ENCODE measurements at regions not wholly inside any gene's neighbourhood (a gene's known extent, or its start where the extent isn't known, plus 50 kb on each side); places are given as distances from the start of the nearest gene placed in this dataset.
"Not testable (repeated sequence)": the region's sequence is repeated elsewhere in the genome, so short reads cannot be mapped to it uniquely, and the experiment has no call there.

GRCh38 chr6:11889572-11889971 is 111.0 kb upstream of the ADTRP start:
- DNase-seq (ENCODE audit: low spot score): no peak

- no peak for DNase-seq (ENCODE audit: low spot score)
Measured at GRCh38 chr6:11888727-11889126, 110.1 kb upstream of the ADTRP start.

GRCh38 chr6:11885159-11885558 is 106.6 kb upstream of the ADTRP start:
- DNase-seq (ENCODE audit: low spot score): no peak

- not testable (repeated sequence) for DNase-seq (ENCODE audit: low spot score)
Measured at GRCh38 chr6:11883471-11883870, 104.9 kb upstream of the ADTRP start.

GRCh38 chr6:11880156-11880555 is 101.6 kb upstream of the ADTRP start:
- DNase-seq (ENCODE audit: low spot score): not testable (repeated sequence)

DNA sequence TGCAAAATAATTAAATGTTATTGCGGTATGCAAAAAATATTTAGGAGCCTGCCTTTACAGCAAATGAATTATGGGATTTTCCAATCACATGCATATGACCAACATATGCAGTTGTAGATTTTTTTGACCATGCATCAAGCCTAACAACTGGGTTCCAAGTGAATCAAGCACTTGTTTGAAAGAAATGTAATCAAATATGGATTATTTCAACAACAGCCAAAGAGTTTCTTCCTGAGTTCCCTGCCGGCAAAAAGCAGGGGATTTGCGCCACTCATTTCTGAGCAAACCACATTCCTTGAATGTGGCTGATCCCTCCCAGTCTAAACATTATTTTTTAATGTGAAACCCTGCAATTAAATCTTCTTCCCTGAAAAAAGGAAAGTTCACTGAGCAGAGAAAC is 100.1 kb upstream of the ADTRP start:
- no peak for DNase-seq (ENCODE audit: low spot score)

DNA sequence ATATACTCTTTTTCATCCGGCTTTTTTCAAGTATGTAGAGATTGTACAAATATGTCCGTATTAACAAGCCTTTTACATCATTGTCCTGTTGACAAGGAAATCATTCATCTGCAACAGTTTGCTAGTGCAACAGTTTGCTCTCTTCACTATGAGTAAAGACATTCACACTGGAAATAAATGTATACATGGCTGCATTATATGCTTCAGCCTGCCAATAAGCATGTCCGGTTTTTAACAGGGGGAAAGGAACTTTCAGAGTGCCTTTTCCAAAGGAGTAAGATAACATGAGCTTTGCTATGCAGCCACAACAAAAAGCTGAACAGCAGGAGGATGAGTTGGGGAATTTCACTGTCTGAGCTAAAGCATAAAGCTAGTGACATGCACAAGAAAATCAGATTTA is 99.4 kb upstream of the ADTRP start:
- DNase-seq (ENCODE audit: low spot score): no peak

DNA sequence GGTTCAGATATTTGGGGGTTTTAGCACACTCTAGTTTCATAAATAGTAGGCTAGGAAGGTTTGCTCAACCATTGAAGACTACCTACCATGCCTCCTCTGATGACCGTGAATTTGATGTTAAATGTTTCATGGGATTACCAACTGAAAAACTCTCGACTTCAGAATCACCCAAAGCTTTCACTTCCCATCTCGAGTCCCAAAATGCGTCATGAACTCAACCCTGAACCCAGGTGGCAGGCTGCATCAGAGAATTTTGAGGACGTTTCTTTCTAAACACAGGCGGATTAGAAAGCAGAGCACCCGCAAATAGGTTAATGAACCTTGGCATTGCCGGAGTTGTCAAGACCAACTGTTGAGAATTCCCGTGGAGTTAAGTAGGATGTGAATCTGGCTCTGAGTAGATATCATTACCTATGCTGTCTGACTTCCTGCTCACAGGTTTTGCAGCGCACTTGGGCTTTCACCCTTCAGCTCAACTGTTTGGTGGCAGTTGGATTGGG is 98.4 kb upstream of the ADTRP start:
- DNase-seq (ENCODE audit: low spot score): no peak

- DNase-seq (ENCODE audit: low spot score): no peak
Measured at GRCh38 chr6:11875325-11876109, 96.9 kb upstream of the ADTRP start.

DNA sequence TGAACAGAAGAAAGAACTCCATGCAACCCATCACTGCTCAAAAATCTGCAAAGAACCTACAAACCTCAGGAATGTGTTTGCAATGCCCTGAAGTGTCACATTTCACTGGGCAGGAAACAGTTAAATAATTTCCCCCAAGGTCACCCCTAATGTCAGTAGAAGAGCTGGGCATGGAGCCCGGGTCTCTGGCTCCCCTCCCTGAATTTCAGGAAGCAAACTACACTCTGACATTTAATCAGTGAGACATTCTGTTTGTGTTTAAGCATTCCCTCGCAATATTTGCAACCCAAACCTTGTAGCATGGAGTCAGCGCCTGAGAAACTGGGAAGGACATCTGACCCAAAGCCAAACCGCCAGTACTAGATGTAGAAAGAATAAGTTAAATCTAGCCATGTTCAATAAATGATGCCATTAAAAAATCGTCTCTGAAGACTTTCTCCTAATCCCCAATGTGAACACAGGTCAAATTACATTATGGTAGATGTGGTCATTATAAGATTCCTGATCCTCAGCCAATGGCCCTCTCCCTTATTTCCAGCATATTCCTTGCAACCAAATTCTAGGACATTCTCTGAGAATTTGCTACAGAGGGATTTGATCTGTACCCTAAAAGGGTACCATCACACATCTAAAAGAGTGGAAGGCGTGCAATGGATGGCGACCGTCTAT is 91.2 kb upstream of the ADTRP start:
- DNase-seq (ENCODE audit: low spot score): no peak

DNA sequence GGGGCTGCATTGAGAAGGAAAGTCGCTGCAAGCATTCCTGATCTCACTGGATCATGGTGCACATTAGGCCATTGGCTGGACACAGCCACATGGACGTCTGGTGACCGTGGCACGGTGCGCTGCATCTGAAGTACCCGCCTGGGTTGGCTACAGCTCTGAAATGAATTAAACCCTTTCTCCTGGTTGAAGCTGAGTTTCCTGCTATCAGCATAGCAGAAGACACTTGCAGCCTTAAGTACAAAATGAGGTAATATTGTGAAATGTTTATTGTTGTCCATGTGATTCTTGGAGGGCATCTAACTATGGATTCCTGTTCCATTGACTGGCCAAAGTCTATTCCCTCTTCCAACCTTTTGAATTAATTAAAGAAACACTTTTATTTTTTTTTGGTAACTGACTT is 89.8 kb upstream of the ADTRP start:
- DNase-seq (ENCODE audit: low spot score): no peak

DNA sequence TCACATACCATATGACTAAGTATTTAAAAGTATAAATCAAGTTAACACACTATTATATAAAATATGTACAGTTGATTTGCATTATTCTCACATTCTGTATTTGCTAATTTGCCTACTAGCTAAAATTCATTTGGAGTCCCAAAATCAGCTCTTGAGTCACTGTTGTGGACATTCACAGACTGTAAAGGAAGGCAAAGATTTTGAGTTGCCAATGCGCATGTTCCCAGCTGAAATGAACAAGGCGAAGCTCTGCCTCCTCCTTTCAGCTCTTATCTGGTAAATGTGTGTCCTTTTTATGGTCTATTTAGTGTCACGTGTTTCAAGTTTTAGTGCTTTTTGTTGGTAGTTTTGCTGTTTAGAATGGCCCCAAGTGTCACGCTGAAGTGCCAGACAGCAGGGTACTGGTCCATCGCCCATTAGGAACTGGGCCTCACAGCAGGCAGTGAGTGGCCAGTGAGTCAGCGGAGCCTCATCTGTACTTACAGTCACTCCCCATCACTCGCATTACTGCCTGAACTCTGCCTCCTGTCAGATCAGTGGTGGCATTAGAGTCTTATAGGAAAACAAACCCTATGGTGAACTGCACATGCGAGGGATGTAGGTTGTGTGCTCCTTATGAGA is 87.2 kb upstream of the ADTRP start:
- DNase-seq (ENCODE audit: low spot score): no peak

DNA sequence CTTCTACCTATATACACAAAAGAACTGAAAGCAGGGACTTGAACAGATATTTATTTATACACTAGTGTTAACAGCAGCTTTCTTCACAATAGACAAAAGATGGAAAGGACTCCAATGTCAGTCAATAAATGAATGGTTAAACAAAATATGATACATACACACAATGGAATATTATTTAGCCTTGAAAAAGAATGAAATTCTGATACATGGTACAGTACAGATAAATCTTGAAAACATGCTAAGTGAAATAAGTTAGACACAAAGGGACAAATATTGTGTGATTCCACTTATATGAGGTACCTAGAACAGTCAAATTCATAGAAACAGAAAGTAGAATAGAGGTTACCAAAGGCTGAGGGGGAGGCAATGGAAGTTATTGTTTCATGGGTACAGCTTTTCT is 79.8 kb upstream of the ADTRP start:
- no peak for DNase-seq (ENCODE audit: low spot score)

GRCh38 chr6:11855743-11856142 is 77.1 kb upstream of the ADTRP start:
- no peak for DNase-seq (ENCODE audit: low spot score)

DNA sequence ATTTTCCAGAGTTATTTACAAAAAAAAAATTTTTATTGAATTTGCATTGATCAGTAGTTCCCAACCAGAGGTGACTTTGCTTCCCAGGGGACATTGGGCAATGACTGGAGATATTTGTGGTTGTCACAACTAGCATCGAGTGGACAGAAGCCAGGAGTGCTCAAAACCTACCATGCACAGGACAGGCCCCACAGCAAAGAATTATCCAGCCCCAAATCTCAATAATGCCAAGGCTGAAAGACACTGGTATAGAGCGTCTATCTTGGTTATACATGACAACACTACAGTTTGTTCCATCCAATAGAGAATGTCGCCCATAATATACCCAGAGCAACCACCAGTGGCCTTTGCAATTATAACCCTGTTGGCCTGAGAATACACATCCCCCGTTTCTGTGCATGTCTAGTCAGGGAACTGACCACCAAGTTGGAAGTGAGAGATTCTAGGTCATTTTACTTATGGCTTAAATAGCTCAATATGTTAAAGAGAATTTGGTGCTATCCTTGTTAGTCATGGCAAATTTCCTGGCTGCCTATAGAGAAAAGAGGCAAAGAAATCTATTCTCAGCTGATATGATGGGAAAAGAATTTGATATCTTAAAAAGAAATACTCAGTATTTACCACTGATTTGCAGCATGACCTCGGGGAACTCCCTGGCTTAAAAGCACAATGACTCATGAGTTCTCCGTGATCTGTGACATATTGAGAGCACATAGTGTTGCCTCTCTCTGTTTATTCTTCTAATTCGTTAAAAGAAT is 76.0 kb upstream of the ADTRP start:
- no peak for DNase-seq (ENCODE audit: low spot score)

GRCh38 chr6:11853678-11854407 is 75.2 kb upstream of the ADTRP start:
- no peak for DNase-seq (ENCODE audit: low spot score)

DNA sequence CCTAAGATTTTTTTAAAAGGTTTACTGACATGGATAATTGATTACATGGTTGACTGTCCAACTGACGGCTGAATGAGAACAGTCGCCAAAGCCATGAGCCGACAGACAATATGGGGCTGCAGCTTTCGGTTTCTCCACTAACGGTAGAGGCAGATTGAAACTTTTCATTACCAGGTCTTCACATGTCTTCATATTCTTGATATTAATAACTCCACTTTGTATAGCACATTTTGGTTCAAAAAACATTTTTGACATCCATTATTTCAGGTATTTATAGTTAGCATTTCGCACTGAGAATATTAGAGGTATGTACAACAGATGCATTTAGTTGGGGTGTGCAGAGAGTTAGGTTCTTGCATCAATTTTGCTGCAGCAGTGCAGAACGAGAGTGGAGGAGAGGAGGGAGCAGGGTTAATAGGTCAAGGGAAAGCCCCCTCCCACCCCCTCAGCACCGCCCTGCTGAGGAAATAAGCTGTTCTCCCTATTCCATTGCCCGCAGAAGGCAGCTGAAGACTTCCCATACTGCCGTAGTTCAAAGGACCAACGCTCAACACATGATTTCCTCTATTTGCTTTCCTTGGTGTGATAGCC is 73.6 kb upstream of the ADTRP start:
- no peak for DNase-seq (ENCODE audit: low spot score)

- no peak for DNase-seq (ENCODE audit: low spot score)
Measured at GRCh38 chr6:11851387-11851786, 72.8 kb upstream of the ADTRP start.

- DNase-seq (ENCODE audit: low spot score): no peak
Measured at GRCh38 chr6:11848852-11849731, 70.5 kb upstream of the ADTRP start.

- DNase-seq (ENCODE audit: low spot score): no peak
Measured at GRCh38 chr6:11848346-11848651, 69.7 kb upstream of the ADTRP start.

All from mucosa of gallbladder (tissue), 1 donor.